IMR-90 (cell line): ENCODE measurements at regions not wholly inside any gene's neighbourhood (a gene's known extent, or its start where the extent isn't known, plus 50 kb on each side); places are given as distances from the start of the nearest gene placed in this dataset.

Experiments
- ATAC-seq: fragments of 200-7000 bp; cut with Tn5 transposase; 2 replicates; pipeline ENCODE4 v1.9.1; 2020; ENCODE audit warnings: low read depth, mild to moderate bottlenecking, moderate library complexity
- BruUV-seq: library from RNA; stranded (reverse); fragments of 400-500 nt; replicated peaks from 2 replicates; lab custom pipeline; 2021; lab: Mats Ljungman, UMichigan
- CTCF ChIA-PET: fragments of 300-600 bp; formaldehyde crosslinking; extraction: SDS; loops from one replicate; lab custom pipeline; 2021; ENCODE audit warnings: antibody characterized with exemption; lab: Yijun Ruan, JAX
- POLR2A ChIA-PET: fragments of 300-600 bp; sonication (Branson Sonifier 250); formaldehyde crosslinking; loops from one replicate; lab custom pipeline; 2022; ENCODE audit warnings: antibody characterized with exemption; ENCODE audit not compliant: unreplicated experiment; lab: Charles Lee
- DNase-seq: peaks from one replicate; pipeline ENCODE4 v3.0.0; 2013
- H2AFZ ChIP-seq: replicated peaks from 2 replicates; pipeline ENCODE3; 2013; ENCODE audit warnings: low read length, mild to moderate bottlenecking; ENCODE audit not compliant: poor library complexity
- H2AK5ac ChIP-seq: 2 replicates; pipeline ENCODE4 v1.6.1; 2013; ENCODE audit warnings: low read depth, low read length, inconsistent platforms
- H2AK9ac ChIP-seq: replicated peaks from 2 replicates; pipeline ENCODE3; 2013; ENCODE audit warnings: mild to moderate bottlenecking, low read depth, low read length, moderate library complexity; ENCODE audit not compliant: poor library complexity
- H2BK120ac ChIP-seq: 2 replicates; pipeline ENCODE4 v1.6.1; 2013; ENCODE audit warnings: low read depth, low read length, inconsistent platforms
- H2BK15ac ChIP-seq: 3 replicates; pipeline ENCODE4 v1.6.1; 2013; ENCODE audit warnings: low read depth, low read length, inconsistent platforms
- H2BK20ac ChIP-seq: 2 replicates; pipeline ENCODE4 v1.6.1; 2013; ENCODE audit warnings: low read depth, mild to moderate bottlenecking, inconsistent platforms, low read length, moderate library complexity
- H2BK5ac ChIP-seq: 2 replicates; pipeline ENCODE4 v1.6.1; 2013; ENCODE audit warnings: mild to moderate bottlenecking, low read depth, low read length, inconsistent platforms; ENCODE audit not compliant: poor library complexity, severe bottlenecking
- H3K14ac ChIP-seq: replicated peaks from 2 replicates; pipeline ENCODE4 v1.6.1; 2013; ENCODE audit warnings: low read depth, low read length, inconsistent platforms
- H3K18ac ChIP-seq: 2 replicates; pipeline ENCODE4 v1.6.1; 2013; ENCODE audit warnings: low read depth, low read length, control low read depth
- H3K23ac ChIP-seq: 2 replicates; pipeline ENCODE4 v1.6.1; 2013; ENCODE audit warnings: low read depth, low read length, inconsistent platforms
- H3K27ac ChIP-seq: 2 replicates; pipeline ENCODE4 v1.5.1; 2013; ENCODE audit warnings: mild to moderate bottlenecking, control low read depth, low read length; ENCODE audit not compliant: insufficient read depth
- H3K27me3 ChIP-seq: 2 replicates; pipeline ENCODE4 v1.6.1; 2013; ENCODE audit warnings: low read length; ENCODE audit not compliant: control insufficient read depth, insufficient read depth
- H3K36me3 ChIP-seq: 2 replicates; pipeline ENCODE4 v1.6.1; 2013; ENCODE audit warnings: low read length, mixed read lengths; ENCODE audit not compliant: control insufficient read depth, insufficient read depth
- H3K4ac ChIP-seq: 2 replicates; pipeline ENCODE4 v1.6.1; 2013; ENCODE audit warnings: low read depth, low read length, inconsistent platforms
- H3K4me1 ChIP-seq: 2 replicates; pipeline ENCODE4 v1.6.1; 2013; ENCODE audit warnings: low read length, mixed read lengths; ENCODE audit not compliant: control insufficient read depth, insufficient read depth
- H3K4me2 ChIP-seq: 2 replicates; pipeline ENCODE4 v1.6.1; 2013; ENCODE audit warnings: low read depth, mild to moderate bottlenecking, control low read depth, low read length, moderate library complexity
- H3K4me3 ChIP-seq: 2 replicates; pipeline ENCODE4 v1.5.1; 2013; ENCODE audit warnings: low read depth, mild to moderate bottlenecking, control low read depth, low read length, moderate library complexity; ENCODE audit not compliant: insufficient read depth
- H3K56ac ChIP-seq: 2 replicates; pipeline ENCODE4 v1.6.1; 2013; ENCODE audit warnings: low read length, inconsistent platforms; ENCODE audit not compliant: insufficient read depth; ENCODE audit errors: extremely low read depth
- H3K79me1 ChIP-seq, 2 experiments: 2 replicates each; pipeline ENCODE4 v1.6.1; 2013; ENCODE audit warnings: low read length in 2 of 2, inconsistent platforms in 1 of 2, low read depth in 1 of 2
- H3K9ac ChIP-seq: 2 replicates; pipeline ENCODE4 v1.6.1; 2013; ENCODE audit warnings: low read depth, low read length, control low read depth
- H3K9me1 ChIP-seq: 2 replicates; pipeline ENCODE4 v1.6.1; 2013; ENCODE audit warnings: low read length, inconsistent platforms; ENCODE audit not compliant: insufficient read depth
- H3K9me3 ChIP-seq: 2 replicates; pipeline ENCODE4 v1.6.1; 2013; ENCODE audit warnings: low read length; ENCODE audit not compliant: control insufficient read depth, insufficient read depth
- H4K20me1 ChIP-seq: 2 replicates; pipeline ENCODE4 v1.6.1; 2013; ENCODE audit warnings: low read length, inconsistent platforms; ENCODE audit not compliant: insufficient read depth
- H4K5ac ChIP-seq: 2 replicates; pipeline ENCODE4 v1.6.1; 2013; ENCODE audit warnings: mild to moderate bottlenecking, low read depth, low read length, control low read depth
- H4K8ac ChIP-seq, 2 experiments: 2 replicates each; pipeline ENCODE4 v1.6.1; 2013; ENCODE audit warnings: low read depth in 2 of 2, low read length in 2 of 2, control low read depth in 1 of 2, inconsistent platforms in 1 of 2
- H4K91ac ChIP-seq: 2 replicates; pipeline ENCODE4 v1.6.1; 2013; ENCODE audit warnings: low read depth, low read length, inconsistent platforms; ENCODE audit not compliant: insufficient read depth
- CEBPB ChIP-seq: IDR thresholded peaks from 2 replicates; pipeline ENCODE4 v1.6.1; 2012; ENCODE audit warnings: low read depth, low read length, improper control_type of control experiment
- POLR2A ChIP-seq: IDR thresholded peaks from 2 replicates; pipeline ENCODE4 v1.6.1; 2012; ENCODE audit warnings: mild to moderate bottlenecking, low read depth, low read length
- WGBS, 2 experiments: methylation state at CpG; one replicate each; pipeline versions ENCODE4 v1.1.5 to v1.1.7; 2013; ENCODE audit warnings: missing lambda C conversion rate in 2 of 2; ENCODE audit not compliant: insufficient read length in 1 of 2; ENCODE audit errors: extremely low coverage in 2 of 2; 5-methylcytosine and 5-hydroxymethylcytosine counted together
- dilution Hi-C: fragments of 300-500 bp; cut with HindIII; formaldehyde crosslinking; loops from one replicate; pipeline ENCODE4 v1.14.3; 2018; ENCODE audit warnings: low sequenced_read_pairs; ENCODE audit not compliant: unreplicated experiment
- in situ Hi-C: fragments of 300-500 bp; cut with MboI; formaldehyde crosslinking; loops from 3 replicates; pipeline ENCODE4 v1.14.3; 2019; ENCODE audit warnings: low sequenced_read_pairs, inconsistent platforms, mixed read lengths
- intact Hi-C: fragments of 100-400 bp; cut with micrococcal nuclease; formaldehyde crosslinking; loops from 2 replicates; pipeline ENCODE4 v1.10.0; 2022

DNA sequence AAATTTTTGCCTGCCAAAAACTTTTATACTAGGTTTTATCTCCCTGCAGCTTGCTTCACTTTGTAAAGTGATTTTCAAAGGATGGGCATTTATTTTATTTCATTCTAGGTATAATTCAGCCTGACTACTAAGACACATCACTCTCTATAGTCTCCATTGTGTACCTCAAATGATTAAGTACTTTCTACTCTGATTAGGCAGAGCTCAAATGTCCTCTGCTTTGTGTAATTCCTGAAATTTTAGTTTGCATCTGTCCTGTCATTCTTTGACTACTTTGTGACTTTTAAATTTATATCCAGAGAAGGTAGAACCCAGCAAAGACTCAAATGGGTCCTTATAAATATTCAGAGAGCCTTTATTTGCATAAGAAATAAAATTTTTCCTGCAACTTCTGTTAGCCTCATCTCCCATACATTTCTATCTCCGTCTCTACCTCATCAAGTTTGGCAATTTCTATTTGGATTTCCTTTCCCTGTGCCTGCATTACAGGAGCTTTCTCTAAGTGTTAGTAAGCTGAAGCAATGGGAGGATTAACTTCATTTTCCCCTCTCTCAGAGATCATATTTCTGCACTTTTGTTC lies 1038.0 kb upstream of the ATXN8OS start:
- TF ChIP-seq POLR2A (no peak), CEBPB (no peak)
- in situ Hi-C loops: no loop called here
- intact Hi-C loops: no loop called here
- Histone ChIP-seq H4K91ac (no peak overlapping the region), H3K14ac (no peak overlapping the region), H3K9me1 (no peaks in the 10 kb centered on the region), H3K56ac (no peak overlapping the region), H3K79me1 (no peaks in the 10 kb centered on the region), H3K36me3 (no peaks in the 10 kb centered on the region), H2AK5ac (no peak overlapping the region), H4K20me1 (no peaks in the 10 kb centered on the region), H3K18ac (no peak overlapping the region), H3K27ac (no peak overlapping the region), H3K4me3 (no peak overlapping the region), H3K27me3 (no peaks in the 10 kb centered on the region), H4K5ac (no peak overlapping the region), H2BK120ac (no peak overlapping the region), H3K9me3 (0 out of 2 replicates have a peak, but pooled peaks cover 2% of the 10 kb centered on the region), H3K23ac (no peak overlapping the region), H2BK15ac (no peak overlapping the region), H2BK5ac (no peak overlapping the region), H4K8ac (no peak overlapping the region), H3K4me1 (no peaks in the 10 kb centered on the region), H2AK9ac (no peak overlapping the region), H3K4me2 (no peak overlapping the region), H3K4ac (no peak overlapping the region), H3K9ac (no peak overlapping the region), H2BK20ac (no peak overlapping the region), H2AFZ (no peak overlapping the region)
- no peak for ATAC-seq
- ChIA-PET POLR2A (no interaction called here), CTCF (no interaction called here)
- WGBS, 2 experiments: no CpG with 5 or more reads among the region's 1 CpG
- BruUV-seq: no TSS peak
- dilution Hi-C loops: no loop called here
- no peak for DNase-seq
